KOPT-K1 (cell line): ENCODE measurements at regions not wholly inside any gene's neighbourhood (a gene's known extent, or its start where the extent isn't known, plus 50 kb on each side); places are given as distances from the start of the nearest gene placed in this dataset.
"Not testable (repeated sequence)": the region's sequence is repeated elsewhere in the genome, so short reads cannot be mapped to it uniquely, and the experiment has no call there.

Experiments
- H3K27ac ChIP-seq: fragments of 200-600 bp; sonication (generic); 2 replicates; pipeline ENCODE4 v1.5.1; 2016; ENCODE audit warnings: antibody characterized with exemption, mild to moderate bottlenecking, low read depth, low read length; ENCODE audit not compliant: poor library complexity, severe bottlenecking
- H3K36me3 ChIP-seq: fragments of 200-600 bp; sonication (generic); 2 replicates; pipeline ENCODE4 v1.5.1; 2017; ENCODE audit warnings: antibody characterized with exemption, mild to moderate bottlenecking, low read length, moderate library complexity; ENCODE audit not compliant: insufficient read depth
- H3K9me3 ChIP-seq: fragments of 200-600 bp; sonication (generic); 2 replicates; pipeline ENCODE4 v1.5.1; 2017; ENCODE audit warnings: antibody characterized with exemption, low read length, mild to moderate bottlenecking; ENCODE audit not compliant: insufficient read depth, poor library complexity, severe bottlenecking

DNA sequence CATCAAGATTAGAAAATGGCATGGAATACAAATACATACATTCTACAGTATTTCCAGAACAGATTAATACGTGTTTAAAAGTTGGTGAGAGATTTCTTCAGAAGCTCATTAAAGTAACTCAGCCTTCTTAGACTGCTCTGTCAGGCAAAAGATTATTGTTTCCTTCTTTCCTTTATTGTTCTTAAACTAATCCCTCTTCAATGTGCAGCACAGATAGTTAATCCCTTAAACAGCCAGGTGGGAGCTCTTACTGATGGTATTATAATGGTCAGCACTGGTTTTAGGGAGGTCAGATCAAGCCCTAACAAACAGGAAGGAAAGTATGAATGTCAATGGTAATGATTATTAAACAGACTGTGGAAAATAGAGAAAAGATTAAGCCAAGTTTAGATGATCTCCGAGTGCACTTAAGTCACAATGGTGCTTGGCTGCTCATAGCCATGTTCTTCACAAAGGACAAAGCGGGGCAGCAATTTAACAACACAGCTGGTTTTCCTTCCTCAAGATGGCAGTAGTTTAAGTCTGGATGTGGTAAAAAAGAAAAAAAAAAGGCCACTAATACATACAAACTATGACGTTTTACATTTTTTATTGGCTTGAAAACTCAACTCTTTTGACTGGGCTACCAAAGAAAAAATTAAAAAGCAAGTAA is 992.6 kb downstream of the PCDH9 start:
- Histone ChIP-seq H3K9me3 (peaks cover 5% of the 10 kb centered on the region), H3K36me3 (no peaks in the 10 kb centered on the region), H3K27ac (no peak overlapping the region)

DNA sequence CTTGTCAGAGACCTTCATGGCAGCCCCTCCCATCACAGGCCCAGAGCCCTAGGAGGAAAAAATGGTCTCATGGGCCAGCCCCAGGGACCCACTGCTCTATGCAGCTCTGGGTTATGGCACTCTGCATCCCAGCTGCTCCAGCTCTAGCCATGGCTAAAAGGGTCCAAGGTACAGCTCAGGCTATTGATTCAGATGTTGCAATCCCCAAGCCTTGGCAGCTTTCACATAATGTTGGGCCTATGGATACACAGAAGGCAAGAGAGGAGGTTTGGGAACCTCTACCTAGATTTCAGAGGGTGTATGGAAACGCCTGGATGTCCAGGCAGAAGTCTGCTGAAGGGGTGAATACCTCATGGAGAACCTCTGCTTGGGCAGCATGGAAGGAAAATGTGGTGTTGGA is 996.0 kb downstream of the PCDH9 start:
- peaks cover 5% of the 10 kb centered on the region for H3K9me3 ChIP-seq
- no peak overlapping the region for H3K27ac ChIP-seq
- no peaks in the 10 kb centered on the region for H3K36me3 ChIP-seq

DNA sequence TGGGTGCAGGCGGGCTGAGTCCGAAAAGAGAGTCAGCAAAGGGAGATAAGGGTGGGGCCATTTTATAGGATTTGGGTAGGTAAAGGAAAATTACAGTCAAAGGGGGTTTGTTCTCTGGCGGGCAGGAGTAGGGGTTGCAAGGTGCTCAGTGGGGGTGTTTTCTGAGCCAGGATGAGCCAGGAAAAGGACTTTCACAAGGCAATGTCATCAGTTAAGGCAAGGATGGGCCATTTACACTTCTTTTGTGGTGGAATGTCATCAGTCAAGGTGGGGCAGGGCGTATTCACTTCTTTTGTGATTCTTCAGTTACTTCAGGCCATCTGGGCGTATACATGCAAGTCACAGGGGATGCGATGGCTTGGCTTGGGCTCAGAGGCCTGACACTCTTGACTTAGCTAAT is 998.2 kb downstream of the PCDH9 start:
- H3K36me3 ChIP-seq, H3K27ac ChIP-seq, H3K9me3 ChIP-seq: not testable (repeated sequence)

DNA sequence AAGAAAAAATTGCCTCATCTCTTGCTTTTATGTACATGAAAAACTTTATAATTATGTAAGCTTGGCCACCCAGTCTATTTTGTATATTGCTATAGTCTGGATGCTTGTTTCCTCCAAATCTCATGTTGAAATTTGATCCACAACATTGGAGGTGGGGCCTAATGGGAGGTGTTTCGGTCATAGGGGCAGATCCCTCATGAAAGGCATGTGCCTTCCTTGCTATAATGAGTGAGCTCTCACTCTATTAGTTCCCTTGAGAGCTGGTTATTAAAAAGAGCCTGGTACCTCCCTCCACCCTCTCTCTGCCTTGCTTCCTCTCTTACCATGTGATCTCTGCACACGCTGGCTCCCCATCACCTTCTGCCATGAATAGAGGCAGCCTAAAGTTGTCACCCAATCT is 1005.1 kb downstream of the PCDH9 start:
- no peak overlapping the region for H3K27ac ChIP-seq
- H3K36me3 ChIP-seq, result no peaks in the 10 kb centered on the region
- no peaks in the 10 kb centered on the region for H3K9me3 ChIP-seq

DNA sequence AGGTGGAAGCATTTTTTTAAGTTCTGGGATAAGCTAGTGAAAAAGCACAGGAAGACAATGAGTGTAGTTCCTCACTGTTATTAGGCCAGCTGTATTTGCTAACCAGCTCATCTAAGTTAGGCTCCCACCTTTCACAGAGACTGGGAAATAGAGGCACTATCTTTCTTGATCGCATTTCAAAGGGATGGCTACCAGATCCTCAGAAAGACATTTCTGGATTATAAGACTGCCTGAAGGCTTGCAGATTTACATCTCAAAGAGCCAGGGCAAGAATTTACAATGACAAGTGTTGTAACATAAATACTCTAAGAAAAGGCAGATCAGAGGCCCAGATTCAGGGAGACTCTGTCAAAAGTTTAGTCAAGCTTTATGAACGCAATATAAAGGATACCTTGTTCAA is 1005.5 kb downstream of the PCDH9 start:
- no peaks in the 10 kb centered on the region for H3K36me3 ChIP-seq
- no peak overlapping the region for H3K27ac ChIP-seq
- no peaks in the 10 kb centered on the region for H3K9me3 ChIP-seq

DNA sequence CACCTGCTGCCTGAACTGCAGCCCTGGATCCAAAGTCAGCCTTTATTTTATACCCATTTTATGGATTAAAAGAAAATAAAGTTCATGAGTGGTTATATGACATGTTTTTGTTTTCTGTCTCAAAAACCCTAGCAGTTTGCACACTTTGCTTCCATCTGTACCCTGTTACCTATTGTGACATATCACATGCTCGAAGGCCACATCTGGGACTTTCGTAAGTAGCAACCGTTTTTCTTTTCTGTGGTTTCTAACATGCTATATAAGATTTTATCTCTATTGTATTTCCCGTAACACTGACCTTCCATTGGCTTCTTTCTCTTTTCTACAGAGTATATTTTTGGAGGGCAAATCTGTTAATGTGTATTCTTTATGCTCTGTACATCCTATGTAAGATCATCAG is 1007.2 kb downstream of the PCDH9 start:
- Histone ChIP-seq H3K27ac (no peak overlapping the region), H3K9me3 (no peaks in the 10 kb centered on the region), H3K36me3 (no peaks in the 10 kb centered on the region)

DNA sequence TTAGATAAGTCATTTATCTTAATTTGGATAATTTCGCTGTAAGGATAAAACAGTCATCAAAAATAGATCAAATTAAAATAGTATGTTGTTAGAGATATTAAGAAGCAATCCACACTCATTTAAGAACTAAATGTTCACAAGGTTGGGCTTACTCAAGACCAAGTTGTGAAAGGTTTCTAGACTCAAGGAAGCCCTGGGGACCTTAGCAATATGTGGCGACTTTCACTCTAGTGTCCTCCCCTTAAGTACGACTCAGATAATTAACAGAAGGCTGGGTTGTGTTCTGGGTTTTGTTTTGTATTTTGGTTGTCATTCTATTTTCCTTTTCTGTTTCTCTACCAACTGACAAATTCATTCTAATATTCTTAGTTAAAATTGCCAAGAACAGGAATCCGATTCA is 1008.0 kb downstream of the PCDH9 start:
- H3K36me3 ChIP-seq, result no peaks in the 10 kb centered on the region
- no peaks in the 10 kb centered on the region for H3K9me3 ChIP-seq
- H3K27ac ChIP-seq, result no peak overlapping the region

DNA sequence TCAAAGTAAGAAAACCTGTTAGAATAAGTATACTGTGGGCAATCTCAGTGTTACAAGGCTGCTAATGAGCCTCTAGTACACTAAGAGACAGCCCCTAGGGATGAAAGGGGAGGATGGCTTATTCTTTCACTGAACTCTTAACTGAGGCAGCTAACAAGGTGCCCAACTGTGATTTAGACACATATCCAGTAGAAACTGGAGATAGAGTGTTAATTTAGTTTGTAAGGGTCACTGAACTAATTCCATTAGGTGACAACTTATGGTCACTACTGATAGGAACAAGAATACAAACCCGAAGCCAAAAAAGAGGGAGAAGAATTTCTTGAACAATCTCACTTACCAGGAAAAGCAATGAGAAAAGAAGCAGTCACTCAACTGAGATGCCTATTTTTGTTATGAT is 1010.6 kb downstream of the PCDH9 start:
- Histone ChIP-seq H3K27ac (no peak overlapping the region), H3K36me3 (no peaks in the 10 kb centered on the region)

DNA sequence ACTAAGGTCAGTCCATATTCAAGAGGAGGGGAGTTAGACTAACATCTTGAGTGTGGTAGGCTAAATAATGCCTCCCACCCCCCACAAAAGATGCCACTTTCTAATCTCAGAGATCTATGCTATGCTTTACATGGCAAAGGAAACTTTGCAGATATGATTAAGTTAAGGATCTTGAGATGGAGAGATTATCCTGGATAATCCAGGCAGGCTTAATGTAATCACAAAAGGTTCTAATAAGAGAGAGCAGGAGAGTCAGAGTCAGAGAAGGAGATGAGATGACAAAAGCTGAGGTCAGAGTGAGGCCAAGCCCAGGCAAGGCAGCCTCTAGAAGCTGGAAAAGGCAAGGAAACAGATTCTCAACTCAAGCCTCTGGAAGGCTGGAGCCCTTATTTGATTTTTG is 1011.6 kb downstream of the PCDH9 start:
- Histone ChIP-seq H3K27ac (no peak overlapping the region), H3K9me3 (no peaks in the 10 kb centered on the region), H3K36me3 (no peaks in the 10 kb centered on the region)

More for the DNA sequence above, 1010.6 kb downstream of the PCDH9 start:
- no peaks in the 10 kb centered on the region for H3K9me3 ChIP-seq

DNA sequence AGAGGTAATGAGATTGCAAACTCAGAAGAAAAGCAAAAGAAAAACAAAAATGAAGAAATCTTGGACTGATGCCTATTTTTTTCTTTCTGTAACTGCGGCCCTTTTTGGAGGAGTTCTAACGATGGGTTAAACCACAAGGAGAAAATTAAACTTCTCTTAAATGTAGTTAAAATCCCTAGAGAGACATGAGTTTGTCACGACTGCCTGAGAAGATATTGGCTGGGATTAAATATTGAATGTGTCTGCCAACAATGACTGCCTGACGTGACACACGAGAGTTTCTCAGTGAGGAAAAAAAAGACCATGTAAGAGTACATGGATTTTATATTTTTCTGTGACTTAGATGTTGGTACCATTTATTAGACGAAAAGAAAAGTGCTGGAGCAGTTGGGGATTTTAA is 1013.4 kb downstream of the PCDH9 start:
- Histone ChIP-seq H3K27ac (no peak overlapping the region), H3K36me3 (no peaks in the 10 kb centered on the region), H3K9me3 (no peaks in the 10 kb centered on the region)

DNA sequence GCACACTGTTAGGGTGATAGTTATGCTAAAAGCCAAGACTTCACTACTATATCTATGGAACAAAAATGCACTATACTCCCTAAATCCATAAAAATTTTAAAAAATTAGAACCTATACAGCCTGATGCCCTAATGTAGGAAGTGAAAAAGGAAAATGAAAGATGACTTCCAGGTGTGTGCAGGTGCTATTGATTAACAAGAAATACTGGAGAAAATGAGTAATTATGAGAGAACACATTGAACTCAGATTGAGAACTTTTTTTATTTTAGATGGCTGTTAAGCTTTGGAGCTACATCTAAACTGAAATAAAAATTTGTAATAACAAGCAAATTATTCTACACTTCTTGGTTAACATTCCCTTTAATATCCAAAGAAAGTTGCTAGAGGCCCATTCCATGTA is 1015.7 kb downstream of the PCDH9 start:
- no peak overlapping the region for H3K27ac ChIP-seq
- H3K9me3 ChIP-seq, result no peaks in the 10 kb centered on the region
- no peaks in the 10 kb centered on the region for H3K36me3 ChIP-seq

DNA sequence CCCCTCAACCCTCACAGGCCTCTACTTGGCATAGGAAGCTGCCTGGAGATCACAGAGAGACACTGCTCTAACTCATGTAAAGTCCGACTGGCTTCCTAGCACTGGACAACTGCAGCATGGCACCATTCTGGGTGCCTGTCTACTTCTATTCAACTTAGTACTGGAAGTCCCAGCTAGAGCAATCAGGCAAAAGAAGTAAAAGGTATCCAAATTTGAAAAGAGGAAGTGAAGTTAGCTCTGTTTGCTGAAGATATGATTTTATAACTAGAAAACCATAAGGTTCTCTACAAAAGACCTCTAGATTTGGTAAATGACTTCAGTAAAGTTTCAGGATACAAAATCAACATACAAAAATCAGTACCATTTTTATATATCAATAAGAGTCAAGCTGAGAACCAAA is 1017.6 kb downstream of the PCDH9 start:
- Histone ChIP-seq H3K36me3 (no peaks in the 10 kb centered on the region), H3K9me3 (no peaks in the 10 kb centered on the region), H3K27ac (no peak overlapping the region)

DNA sequence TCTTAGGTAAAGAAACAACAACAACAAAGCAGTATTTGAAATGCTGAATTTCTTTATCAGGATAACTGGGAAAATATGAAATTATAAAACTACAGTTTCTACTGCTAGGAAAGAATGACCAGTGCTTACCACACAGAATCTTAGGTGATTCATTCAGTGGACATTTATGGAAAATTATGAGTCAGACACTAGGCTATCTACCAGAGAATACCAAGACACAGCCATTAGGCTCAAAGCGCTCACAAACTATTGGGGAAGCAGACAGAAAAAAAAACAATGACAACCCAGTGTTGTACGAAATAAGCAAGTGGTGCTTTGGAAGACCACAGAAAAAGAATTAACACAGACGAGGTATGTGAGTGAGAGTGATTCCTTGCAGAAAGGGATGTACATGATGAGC is 1019.5 kb downstream of the PCDH9 start:
- Histone ChIP-seq H3K9me3 (no peaks in the 10 kb centered on the region), H3K36me3 (no peaks in the 10 kb centered on the region), H3K27ac (no peak overlapping the region)

DNA sequence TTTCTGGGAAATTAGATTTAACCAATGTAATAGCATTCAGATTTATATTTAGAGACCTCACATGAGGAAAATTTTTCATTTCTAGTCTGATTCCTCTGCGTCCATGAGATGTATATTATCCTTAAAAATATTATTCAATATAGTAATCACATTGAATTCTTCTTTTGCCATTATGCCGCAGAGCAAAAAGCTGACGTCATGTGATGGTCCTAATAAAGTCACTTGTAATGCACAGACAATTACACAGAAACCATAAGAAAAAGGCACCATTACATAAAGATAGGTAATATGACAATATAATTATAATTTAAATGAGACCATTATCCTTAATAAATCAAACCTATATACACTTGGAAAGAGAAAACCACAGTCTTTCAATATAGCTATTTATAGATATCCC is 1021.5 kb downstream of the PCDH9 start:
- no peak overlapping the region for H3K27ac ChIP-seq
- H3K36me3 ChIP-seq, result no peaks in the 10 kb centered on the region
- no peaks in the 10 kb centered on the region for H3K9me3 ChIP-seq

DNA sequence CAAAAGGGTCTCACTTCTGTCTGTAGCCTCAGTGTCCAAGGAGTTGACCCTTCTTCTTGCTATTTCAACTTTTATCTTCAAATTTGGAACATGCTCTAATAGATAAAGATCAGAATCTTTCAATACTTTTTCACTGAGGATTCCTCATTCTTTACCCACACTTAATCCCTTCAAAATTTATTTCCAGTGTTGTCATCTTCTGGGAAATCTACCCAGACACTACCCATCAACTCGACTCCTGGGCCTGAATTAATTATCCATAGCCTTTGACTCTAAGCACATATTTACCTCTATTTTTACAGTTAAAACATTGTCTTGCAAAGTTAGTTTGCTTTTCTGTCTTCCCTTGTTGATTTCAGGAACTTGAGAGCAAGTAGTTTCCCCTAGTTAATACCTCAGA is 1022.5 kb downstream of the PCDH9 start:
- Histone ChIP-seq H3K36me3 (no peaks in the 10 kb centered on the region), H3K27ac (no peak overlapping the region), H3K9me3 (no peaks in the 10 kb centered on the region)

DNA sequence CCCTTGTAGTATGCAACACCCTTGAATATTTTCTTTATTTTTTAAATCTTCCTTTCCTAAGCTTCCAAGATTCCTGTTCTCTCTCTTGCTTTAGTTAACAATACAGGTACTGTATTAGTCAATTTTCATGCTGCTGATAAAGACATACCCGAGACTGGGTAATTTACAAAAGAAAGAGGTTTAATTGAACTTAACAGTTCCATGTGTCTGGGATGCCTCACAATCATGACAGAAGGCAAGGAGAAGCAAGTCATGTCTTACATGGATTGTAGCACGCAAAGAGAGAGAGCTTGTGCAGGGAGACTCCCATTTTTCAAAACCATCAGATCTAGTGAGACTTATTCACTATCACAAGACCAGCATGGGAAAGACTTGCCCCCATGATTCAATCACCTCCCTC is 1024.3 kb downstream of the PCDH9 start:
- no peaks in the 10 kb centered on the region for H3K36me3 ChIP-seq
- H3K27ac ChIP-seq, result no peak overlapping the region
- no peaks in the 10 kb centered on the region for H3K9me3 ChIP-seq

DNA sequence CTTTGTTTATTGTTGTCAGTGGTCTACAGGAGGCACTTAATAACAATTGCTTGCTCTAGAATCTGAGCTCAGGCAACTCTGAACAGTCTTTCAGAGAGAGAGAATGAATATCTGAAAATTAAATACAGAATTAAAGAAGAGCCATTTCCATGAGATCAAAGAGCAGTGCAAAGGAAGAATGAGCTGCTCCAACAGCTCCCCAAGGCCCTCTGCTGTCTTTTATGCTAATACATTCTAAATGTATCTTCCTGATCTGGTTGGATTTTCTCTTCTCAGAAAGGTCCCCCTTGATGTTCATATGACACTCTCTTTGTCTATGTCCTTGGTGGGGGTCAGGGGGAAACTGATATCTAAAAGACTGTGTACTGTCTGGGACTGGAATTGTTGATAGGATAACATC is 1029.6 kb downstream of the PCDH9 start:
- no peaks in the 10 kb centered on the region for H3K9me3 ChIP-seq
- H3K27ac ChIP-seq, result no peak overlapping the region
- no peaks in the 10 kb centered on the region for H3K36me3 ChIP-seq
